Adrenal gland (tissue), 9 donors: ENCODE measurements at regions not wholly inside any gene's neighbourhood (a gene's known extent, or its start where the extent isn't known, plus 50 kb on each side); places are given as distances from the start of the nearest gene placed in this dataset.

ENCODE experiments used
- DNase-seq, 7 donors: peaks; one replicate each; pipeline ENCODE4 v3.0.0-alpha.2; 2019 to 2020
- H3K27ac ChIP-seq, 5 donors: fragments of 200-600 bp; sonication (generic) in 4 of 5; 1 replicate in 3 of 5; 2 replicates in 2 of 5; pipeline versions ENCODE4 v1.5.1 to v1.8.0; 2016 to 2020; ENCODE audit warnings: mild to moderate bottlenecking in 1 of 5
- H3K27me3 ChIP-seq: fragments of 200-600 bp; 2 replicates; pipeline ENCODE4 v1.8.0; 2021
- H3K36me3 ChIP-seq, 2 donors: fragments of 200-600 bp; replicated peaks in 1 of 2; 1 replicate in 1 of 2; 2 replicates in 1 of 2; pipeline versions ENCODE4 v1.5.1 to v1.8.0; 2018 to 2022
- H3K4me1 ChIP-seq, 2 donors: fragments of 200-600 bp; replicated peaks in 1 of 2; 1 replicate in 1 of 2; 2 replicates in 1 of 2; pipeline versions ENCODE4 v1.5.1 to v1.8.0; 2018 to 2021
- H3K4me3 ChIP-seq, 4 donors: fragments of 200-600 bp; sonication (generic) in 3 of 4; one replicate each; pipeline ENCODE4 v1.5.1; 2016 to 2018
- H3K9me3 ChIP-seq, 3 donors: fragments of 200-600 bp; sonication (generic) in 1 of 3; replicated peaks in 1 of 3; 1 replicate in 2 of 3; 2 replicates in 1 of 3; pipeline versions ENCODE4 v1.5.1 to v1.8.0; 2016 to 2021
- CTCF ChIP-seq, 6 experiments: fragments of 450-650 bp in 4 of 6; fragments of 200-600 bp in 2 of 6; sonication (generic) in 1 of 6; IDR thresholded peaks; 1 replicate in 5 of 6; 2 replicates in 1 of 6; pipeline versions ENCODE4 v1.5.1 to v1.8.0; 2016 to 2021; ENCODE audit warnings: antibody characterized with exemption in 6 of 6, mild to moderate bottlenecking in 2 of 6, moderate library complexity in 1 of 6
- POLR2A ChIP-seq, 2 donors: fragments of 450-650 bp; IDR thresholded peaks; one replicate each; pipeline ENCODE4 v1.6.1; 2017; ENCODE audit warnings: antibody characterized with exemption in 2 of 2, mild to moderate bottlenecking in 2 of 2, moderate library complexity in 1 of 2
- WGBS, 4 donors: extraction: QIAGEN DNeasy Blood & Tissue Kit in 2 of 4; methylation state at CpG; one replicate each; pipeline versions ENCODE4 v1.1.5 to v1.1.7; 2013 to 2017; 5-methylcytosine and 5-hydroxymethylcytosine counted together
- intact Hi-C, 2 donors: fragments of 100-400 bp; cut with DNase I; formaldehyde crosslinking; loops; one replicate each; pipeline versions ENCODE4 v1.14.1 to v1.15.0; 2022 to 2023
- donor health status: healthy with polysubstance abuse.
- donor health status: Bipolar disorder and iron deficiency.
- donor health status: DM: yes; HTN: yes; CAD: no.
- donor health status: DM: no; HTN: no; CAD: no.
- donor health status: DM: no; HTN: no; CAD: no.

- TF ChIP-seq POLR2A (IDR thresholded peaks at IDR 0.05) (no peak), CTCF (IDR thresholded peaks at IDR 0.05) (no peak)
- Histone ChIP-seq H3K27ac (no peak overlapping the region), H3K27me3 (no peaks in the 10 kb centered on the region), H3K36me3 (no peaks in the 10 kb centered on the region), H3K4me3 (no peak overlapping the region), H3K9me3 (no peaks in the 10 kb centered on the region), H3K4me1 (no peaks in the 10 kb centered on the region)
- 70 to 79% (median 71%) methylated on average over 2 of the region's 2 CpGs for WGBS, 4 donors
- intact Hi-C loops, result no loop called here
- DNase-seq, result no peak
Observed at GRCh38 chr3:73708956-73709355, 84.2 kb upstream of the PDZRN3 start.

- no peak for DNase-seq
- no peaks in the 10 kb centered on the region for H3K27me3 ChIP-seq
- WGBS, 4 donors, result 65 to 75% (median 69%) methylated on average over 2 of the region's 2 CpGs
- no peaks in the 10 kb centered on the region for H3K36me3 ChIP-seq
- no peaks in the 10 kb centered on the region for H3K9me3 ChIP-seq
- no peak overlapping the region for H3K27ac ChIP-seq
- no peaks in the 10 kb centered on the region for H3K4me1 ChIP-seq
- intact Hi-C loops, result no loop called here
- no peak overlapping the region for H3K4me3 ChIP-seq
- TF ChIP-seq CTCF (IDR thresholded peaks at IDR 0.05) (no peak), POLR2A (IDR thresholded peaks at IDR 0.05) (no peak)
Observed at GRCh38 chr3:73707772-73708171, 83.0 kb upstream of the PDZRN3 start.

GRCh38 chr3:73706771-73707170, 82.0 kb upstream of the PDZRN3 start:
- WGBS, 4 donors, result 78 to 89% (median 87%) methylated on average over 1 of the region's 1 CpG
- intact Hi-C loops, result no loop called here
- H3K27ac ChIP-seq, result no peak overlapping the region

GRCh38 chr3:73705792-73706191, 81.1 kb upstream of the PDZRN3 start:
- H3K4me3 ChIP-seq, result no peak overlapping the region
- intact Hi-C loops, result no loop called here
- no peaks in the 10 kb centered on the region for H3K27me3 ChIP-seq
- H3K36me3 ChIP-seq, result no peaks in the 10 kb centered on the region
- no peak for TF ChIP-seq CTCF (IDR thresholded peaks at IDR 0.05)
- 54 to 61% (median 59%) methylated on average over 1 of the region's 1 CpG for WGBS, 4 donors
- H3K4me1 ChIP-seq, result no peaks in the 10 kb centered on the region
- no peaks in the 10 kb centered on the region for H3K9me3 ChIP-seq
- H3K27ac ChIP-seq, result no peak overlapping the region
- no peak for DNase-seq

More at GRCh38 chr3:73706771-73707170, 82.0 kb upstream of the PDZRN3 start:
- no peaks in the 10 kb centered on the region for H3K27me3 ChIP-seq
- H3K9me3 ChIP-seq, result no peaks in the 10 kb centered on the region
- TF ChIP-seq CTCF (IDR thresholded peaks at IDR 0.05) (no peak), POLR2A (IDR thresholded peaks at IDR 0.05) (no peak)
- no peaks in the 10 kb centered on the region for H3K4me1 ChIP-seq
- DNase-seq, result no peak
- no peaks in the 10 kb centered on the region for H3K36me3 ChIP-seq
- no peak overlapping the region for H3K4me3 ChIP-seq
